Activated CD8-positive, alpha-beta T cell treated with anti-CD3 and anti-CD28 coated beads for 36 hours (primary cell): ENCODE measurements at regions not wholly inside any gene's neighbourhood (a gene's known extent, or its start where the extent isn't known, plus 50 kb on each side); places are given as distances from the start of the nearest gene placed in this dataset.

Experiments
- ATAC-seq: fragments of 200-7000 bp; cut with Tn5 transposase; one replicate; pipeline ENCODE4 v1.10.0; 2021; ENCODE audit warnings: mild to moderate bottlenecking, moderate library complexity
- CTCF ChIA-PET: fragments of 350-600 bp; sonication (Branson Sonifier 250); formaldehyde crosslinking; loops from one replicate; lab custom pipeline; 2021; ENCODE audit warnings: antibody characterized with exemption; lab: Charles Lee
- POLR2A ChIA-PET: fragments of 350-600 bp; sonication (Branson Sonifier 250); formaldehyde crosslinking; loops from one replicate; lab custom pipeline; 2021; ENCODE audit warnings: antibody characterized with exemption; lab: Charles Lee
- DNase-seq: peaks from one replicate; pipeline ENCODE4 v3.0.0-alpha.2; 2020
- H3K27ac Mint-ChIP-seq: one replicate; pipeline ENCODE4 v1.8.0; 2021; ENCODE audit warnings: mild to moderate bottlenecking, mixed read lengths
- H3K27me3 Mint-ChIP-seq: one replicate; pipeline ENCODE4 v1.8.0; 2021; ENCODE audit warnings: mixed read lengths
- H3K36me3 Mint-ChIP-seq: one replicate; pipeline ENCODE4 v1.8.0; 2021; ENCODE audit warnings: low read depth, mixed read lengths
- H3K4me1 Mint-ChIP-seq: one replicate; pipeline ENCODE4 v1.8.0; 2021; ENCODE audit warnings: low read depth, mixed read lengths
- H3K4me3 Mint-ChIP-seq: one replicate; pipeline ENCODE4 v1.8.0; 2021; ENCODE audit warnings: mild to moderate bottlenecking, moderate library complexity, mixed read lengths
- H3K9me3 Mint-ChIP-seq: one replicate; pipeline ENCODE4 v1.8.0; 2021; ENCODE audit warnings: mixed read lengths
- CTCF ChIP-seq: fragments of 200-600 bp; IDR thresholded peaks from one replicate; pipeline ENCODE4 v1.8.0; 2022; ENCODE audit warnings: antibody characterized with exemption, mild to moderate bottlenecking
- intact Hi-C: fragments of 100-400 bp; cut with micrococcal nuclease; formaldehyde crosslinking; loops from one replicate; pipeline ENCODE4 v1.10.0; 2022

GRCh38 chr3:150260398-150260710 lies 147.7 kb upstream of the TSC22D2 start:
- intact Hi-C loops = no loop called here
- no peak for ATAC-seq
- no peaks in the 10 kb centered on the region for H3K27me3 Mint-ChIP-seq
- ChIA-PET POLR2A (no interaction called here), CTCF (interaction anchor here (1.0 to 1.3 kb wide), 3 partner anchors 26 to 268 kb away, joined by 3 to 4 read pairs (median 3); no protein-coding TSS in a partner anchor)
- no peak for TF ChIP-seq CTCF
- H3K4me1 Mint-ChIP-seq = no peaks in the 10 kb centered on the region
- H3K9me3 Mint-ChIP-seq = no peaks in the 10 kb centered on the region
- H3K4me3 Mint-ChIP-seq = no peak overlapping the region
- DNase-seq = no peak
- H3K27ac Mint-ChIP-seq = no peak overlapping the region
- H3K36me3 Mint-ChIP-seq = no peaks in the 10 kb centered on the region

GRCh38 chr3:150259526-150260397 lies 148.3 kb upstream of the TSC22D2 start:
- H3K4me3 Mint-ChIP-seq = no peak overlapping the region
- no peak overlapping the region for H3K27ac Mint-ChIP-seq
- no peaks in the 10 kb centered on the region for H3K27me3 Mint-ChIP-seq
- no peaks in the 10 kb centered on the region for H3K4me1 Mint-ChIP-seq
- ChIA-PET CTCF (interaction anchor here (1.0 to 1.3 kb wide), 3 partner anchors 27 to 268 kb away, joined by 3 to 4 read pairs (median 3); no protein-coding TSS in a partner anchor), POLR2A (no interaction called here)
- H3K9me3 Mint-ChIP-seq = no peaks in the 10 kb centered on the region
- DNase-seq (no peak), ATAC-seq (no peak)
- intact Hi-C loops = no loop called here
- H3K36me3 Mint-ChIP-seq = no peaks in the 10 kb centered on the region
- no peak for TF ChIP-seq CTCF

GRCh38 chr3:150256782-150257181 lies 151.3 kb upstream of the TSC22D2 start:
- DNase-seq (no peak), ATAC-seq (no peak)
- no peaks in the 10 kb centered on the region for H3K4me1 Mint-ChIP-seq
- TF ChIP-seq CTCF = no peak
- ChIA-PET POLR2A (no interaction called here), CTCF (no interaction called here)
- no peak overlapping the region for H3K4me3 Mint-ChIP-seq
- no peak overlapping the region for H3K27ac Mint-ChIP-seq
- H3K9me3 Mint-ChIP-seq = no peaks in the 10 kb centered on the region
- intact Hi-C loops = no loop called here
- H3K36me3 Mint-ChIP-seq = no peaks in the 10 kb centered on the region
- H3K27me3 Mint-ChIP-seq = no peaks in the 10 kb centered on the region

- ChIA-PET POLR2A (no interaction called here), CTCF (no interaction called here)
- no peak overlapping the region for H3K4me3 Mint-ChIP-seq
- H3K4me1 Mint-ChIP-seq = no peaks in the 10 kb centered on the region
- DNase-seq = no peak
- no peaks in the 10 kb centered on the region for H3K9me3 Mint-ChIP-seq
- ATAC-seq = no peak
- no peak overlapping the region for H3K27ac Mint-ChIP-seq
- intact Hi-C loops = no loop called here
- TF ChIP-seq CTCF = no peak
- no peaks in the 10 kb centered on the region for H3K36me3 Mint-ChIP-seq
- peaks cover under 1% of the 10 kb centered on the region for H3K27me3 Mint-ChIP-seq
Measured at GRCh38 chr3:150256318-150256717, 151.8 kb upstream of the TSC22D2 start.

- H3K4me1 Mint-ChIP-seq = no peaks in the 10 kb centered on the region
- CTCF ChIA-PET = no interaction called here
- intact Hi-C loops = no loop called here
- POLR2A ChIA-PET = no interaction called here
- TF ChIP-seq CTCF = no peak
- H3K9me3 Mint-ChIP-seq = no peaks in the 10 kb centered on the region
- peaks cover 1% of the 10 kb centered on the region for H3K27me3 Mint-ChIP-seq
- no peak for DNase-seq
- H3K4me3 Mint-ChIP-seq = no peak overlapping the region
- H3K36me3 Mint-ChIP-seq = no peaks in the 10 kb centered on the region
- no peak for ATAC-seq
- H3K27ac Mint-ChIP-seq = no peak overlapping the region
Measured at GRCh38 chr3:150255826-150256225, 152.3 kb upstream of the TSC22D2 start.
